ENCODE measurements at regions not wholly inside any gene's neighbourhood (a gene's known extent, or its start where the extent isn't known, plus 50 kb on each side); places are given as distances from the start of the nearest gene placed in this dataset.
"Not testable (repeated sequence)": the region's sequence is repeated elsewhere in the genome, so short reads cannot be mapped to it uniquely, and the experiment has no call there.

DNA sequence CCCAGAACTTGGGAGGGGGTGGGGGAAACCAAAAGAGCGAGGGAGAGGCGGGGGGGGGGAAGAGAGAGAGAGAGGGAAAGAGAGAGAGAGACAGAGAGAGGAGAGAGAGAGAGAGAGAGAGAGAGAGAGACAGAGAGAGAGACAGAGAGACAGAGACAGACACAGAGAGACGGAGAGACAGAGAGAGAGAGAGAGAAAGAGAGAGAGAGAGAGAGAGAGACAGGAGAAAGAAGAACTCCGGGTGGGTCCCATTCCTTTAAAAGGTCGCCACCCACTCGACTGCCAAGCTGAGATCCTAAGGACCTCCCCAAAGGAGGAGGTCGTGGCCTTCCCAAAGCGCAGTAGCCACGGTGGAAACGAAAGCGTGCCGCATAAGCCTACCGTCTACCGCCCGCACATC lies 49.8 kb upstream of the RNU2-1 start:
- in situ Hi-C loops (cut with HindIII; ENCODE audit: low sequenced_read_pairs); DNase-seq (ENCODE audit: low read depth, low spot score); H3K4me3 ChIP-seq (ENCODE audit: low read depth, low read length): not testable (repeated sequence)
